ENCODE measurements at regions not wholly inside any gene's neighbourhood (a gene's known extent, or its start where the extent isn't known, plus 50 kb on each side); places are given as distances from the start of the nearest gene placed in this dataset.

DNA sequence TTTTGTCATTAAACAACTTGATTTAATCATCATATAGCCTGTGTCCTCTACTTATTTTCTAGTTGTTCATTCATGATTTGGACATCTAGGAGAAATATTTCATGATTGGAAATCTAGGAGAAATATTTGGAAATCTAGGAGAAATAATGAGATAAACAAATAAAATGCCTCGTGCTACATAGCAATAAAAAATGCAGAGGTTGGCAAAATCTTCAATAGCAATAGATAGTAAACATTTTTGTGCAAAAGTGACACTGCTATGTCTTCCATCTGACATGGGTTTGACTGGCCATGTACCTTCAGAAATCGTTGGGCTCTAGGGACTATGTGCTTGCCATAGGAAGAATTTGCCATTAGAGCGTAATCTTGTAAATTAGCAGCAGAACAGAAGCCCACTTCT, 1304.5 kb upstream of the ZEB2 start:
- H3K36me3 ChIP-seq = no peaks in the 10 kb centered on the region
- H3K4me3 ChIP-seq = no peak overlapping the region
- H3K27ac ChIP-seq = no peak overlapping the region
- H3K4me1 ChIP-seq = no peaks in the 10 kb centered on the region
- 81 to 92% methylated on average over 3 of the region's 3 CpGs for WGBS, 2 donors (ENCODE audit: low coverage in 1 of 2)
- ATAC-seq = no peak
- no peaks in the 10 kb centered on the region for H3K27me3 ChIP-seq
- H3K9me3 ChIP-seq = no peaks in the 10 kb centered on the region
- TF ChIP-seq POLR2AphosphoS5 (IDR thresholded peaks at IDR 0.05) (no peak), EP300 (IDR thresholded peaks at IDR 0.05) (no peak), POLR2A (IDR thresholded peaks at IDR 0.05) (no peak), CTCF (IDR thresholded peaks at IDR 0.05) (no peak)

DNA sequence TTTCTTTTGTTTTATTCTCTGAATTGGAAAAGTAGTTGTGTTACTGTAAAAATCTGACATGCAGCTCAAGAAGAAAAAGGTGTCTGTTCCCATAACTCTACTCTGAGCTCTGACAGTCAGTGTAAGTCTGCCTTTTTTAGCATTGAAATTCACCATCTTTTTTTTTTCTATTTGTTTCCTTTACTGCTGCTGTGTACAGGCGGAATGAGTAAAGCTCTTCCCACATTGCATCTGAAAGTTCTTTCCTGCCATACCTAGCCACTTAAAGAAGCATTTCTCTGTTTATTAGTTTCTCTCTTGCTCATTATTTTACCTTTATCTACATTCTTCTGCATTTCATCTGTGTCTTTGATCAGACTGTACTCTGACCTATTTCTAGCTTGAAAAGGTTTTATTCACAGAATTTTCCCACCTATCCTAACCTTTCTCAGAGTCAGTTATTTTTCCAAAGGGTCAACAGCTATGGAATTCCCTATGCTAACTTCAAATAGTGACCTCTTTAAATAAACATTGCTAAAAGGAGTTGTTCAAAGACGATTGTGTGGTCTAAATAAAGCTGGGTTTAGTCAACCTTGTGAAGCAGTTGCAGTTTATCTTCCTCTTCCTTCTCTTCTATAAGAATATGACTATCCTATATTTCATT, 1303.1 kb upstream of the ZEB2 start:
- TF ChIP-seq POLR2A (IDR thresholded peaks at IDR 0.05) = no peak
- TF ChIP-seq POLR2AphosphoS5 (IDR thresholded peaks at IDR 0.05) = no peak
- TF ChIP-seq CTCF (IDR thresholded peaks at IDR 0.05) = no peak
- TF ChIP-seq EP300 (IDR thresholded peaks at IDR 0.05) = no peak
- no peaks in the 10 kb centered on the region for H3K4me1 ChIP-seq
- no peak overlapping the region for H3K4me3 ChIP-seq
- H3K27me3 ChIP-seq = no peaks in the 10 kb centered on the region
- H3K9me3 ChIP-seq = no peaks in the 10 kb centered on the region
- no peak for ATAC-seq
- H3K27ac ChIP-seq = no peak overlapping the region
- whole genome bisulfite sequencing, 2 donors (ENCODE audit: low coverage in 1 of 2) = 44 to 50% methylated on average over 2 of the region's 2 CpGs
- H3K36me3 ChIP-seq = no peaks in the 10 kb centered on the region

DNA sequence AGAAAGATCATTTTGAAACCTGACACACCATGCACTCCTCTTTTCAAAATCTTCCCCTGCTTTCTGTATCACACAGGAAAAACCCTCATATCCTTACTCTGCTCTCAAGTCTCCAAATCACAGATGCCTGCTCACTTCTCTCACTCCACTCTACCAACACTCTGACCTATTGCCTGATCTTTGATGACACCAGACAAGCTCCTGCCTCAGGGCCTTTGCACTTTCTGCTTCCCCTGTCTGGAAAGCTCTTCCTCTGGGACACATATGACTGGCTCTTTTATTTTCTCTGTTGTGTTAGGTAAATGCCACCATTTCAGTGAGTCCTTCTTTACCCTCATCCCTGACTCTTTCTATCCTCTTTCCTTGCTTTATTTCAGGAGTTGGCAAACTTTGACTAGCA, 1300.7 kb upstream of the ZEB2 start:
- Histone ChIP-seq H3K27me3 (no peaks in the 10 kb centered on the region), H3K4me1 (no peaks in the 10 kb centered on the region), H3K36me3 (no peaks in the 10 kb centered on the region), H3K9me3 (no peaks in the 10 kb centered on the region), H3K4me3 (no peak overlapping the region), H3K27ac (no peak overlapping the region)
- TF ChIP-seq CTCF (IDR thresholded peaks at IDR 0.05) = no peak
- TF ChIP-seq POLR2AphosphoS5 (IDR thresholded peaks at IDR 0.05) = no peak
- no peak for TF ChIP-seq POLR2A (IDR thresholded peaks at IDR 0.05)
- no peak for TF ChIP-seq EP300 (IDR thresholded peaks at IDR 0.05)
- no peak for ATAC-seq

- peaks cover 0 to 4% (median 0%) of the 10 kb centered on the region in 3 donors for H3K4me1 ChIP-seq
- TF ChIP-seq POLR2AphosphoS5 (IDR thresholded peaks at IDR 0.05) (no peak), CTCF (IDR thresholded peaks at IDR 0.05) (no peak), POLR2A (IDR thresholded peaks at IDR 0.05) (no peak), EP300 (IDR thresholded peaks at IDR 0.05) (no peak)
- no peak overlapping the region for H3K27ac ChIP-seq
- H3K9me3 ChIP-seq = no peaks in the 10 kb centered on the region
- H3K36me3 ChIP-seq = no peaks in the 10 kb centered on the region
- no peak for ATAC-seq
- no peak overlapping the region for H3K4me3 ChIP-seq
- no peaks in the 10 kb centered on the region for H3K27me3 ChIP-seq
Measured at GRCh38 chr2:145818890-145819504, 1299.1 kb upstream of the ZEB2 start.

GRCh38 chr2:145815933-145816332, 1296.0 kb upstream of the ZEB2 start:
- Histone ChIP-seq H3K9me3 (no peaks in the 10 kb centered on the region), H3K4me3 (no peak overlapping the region), H3K27ac (no peak overlapping the region), H3K27me3 (no peaks in the 10 kb centered on the region), H3K36me3 (no peaks in the 10 kb centered on the region), H3K4me1 (peaks cover 0 to 11% (median 0%) of the 10 kb centered on the region in 3 donors)
- TF ChIP-seq POLR2AphosphoS5 (IDR thresholded peaks at IDR 0.05) (no peak), EP300 (IDR thresholded peaks at IDR 0.05) (no peak), CTCF (IDR thresholded peaks at IDR 0.05) (no peak), POLR2A (IDR thresholded peaks at IDR 0.05) (no peak)
- no peak for ATAC-seq
- 80 to 100% methylated on average over 1 of the region's 1 CpG for WGBS, 2 donors (ENCODE audit: low coverage in 1 of 2)
